Neural progenitor cell (in vitro differentiated cells): ENCODE measurements at regions not wholly inside any gene's neighbourhood (a gene's known extent, or its start where the extent isn't known, plus 50 kb on each side); places are given as distances from the start of the nearest gene placed in this dataset.

Experiments used
- DNase-seq: peaks from one replicate; pipeline ENCODE4 v3.0.0-alpha.2; 2016; ENCODE audit warnings: low spot score
- H2AFZ ChIP-seq: fragments of 200-600 bp; sonication (generic); replicated peaks from 2 replicates; pipeline ENCODE4 v1.6.1; 2016; ENCODE audit warnings: antibody characterized with exemption
- H3F3A ChIP-seq: fragments of 200-600 bp; sonication (generic); 2 replicates; pipeline ENCODE4 v1.6.1; 2016; ENCODE audit warnings: antibody characterized with exemption, low read depth
- H3K27ac ChIP-seq: fragments of 200-600 bp; sonication (generic); 2 replicates; pipeline ENCODE4 v1.5.1; 2016; ENCODE audit warnings: mild to moderate bottlenecking
- H3K27me3 ChIP-seq: fragments of 200-600 bp; sonication (generic); 2 replicates; pipeline ENCODE4 v1.6.1; 2016; ENCODE audit warnings: mild to moderate bottlenecking, moderate library complexity
- H3K36me3 ChIP-seq: fragments of 200-600 bp; sonication (generic); 2 replicates; pipeline ENCODE4 v1.5.1; 2016
- H3K4me1 ChIP-seq: fragments of 200-600 bp; sonication (generic); 2 replicates; pipeline ENCODE4 v1.6.1; 2016; ENCODE audit warnings: mixed run types
- H3K4me2 ChIP-seq: fragments of 200-600 bp; sonication (generic); 2 replicates; pipeline ENCODE4 v1.6.1; 2016
- H3K4me3 ChIP-seq: fragments of 200-600 bp; sonication (generic); 2 replicates; pipeline ENCODE4 v1.5.1; 2016
- H3K79me2 ChIP-seq: fragments of 200-600 bp; sonication (generic); 2 replicates; pipeline ENCODE4 v1.6.1; 2016; ENCODE audit warnings: low read depth
- H3K9ac ChIP-seq: fragments of 200-600 bp; sonication (generic); 2 replicates; pipeline ENCODE4 v1.6.1; 2016
- H3K9me3 ChIP-seq: fragments of 200-600 bp; sonication (generic); 2 replicates; pipeline ENCODE4 v1.5.1; 2016; ENCODE audit warnings: low read depth
- H4K20me1 ChIP-seq: fragments of 200-600 bp; sonication (generic); 2 replicates; pipeline ENCODE4 v1.6.1; 2016; ENCODE audit warnings: low read depth
- H3K27ac Mint-ChIP-seq: 3 replicates; pipeline ENCODE4 v1.8.0; 2021; ENCODE audit warnings: mixed read lengths
- H3K27me3 Mint-ChIP-seq: 2 replicates; pipeline ENCODE4 v1.8.0; 2022; ENCODE audit warnings: low read depth, mild to moderate bottlenecking, inconsistent platforms, moderate library complexity, mixed read lengths; ENCODE audit not compliant: insufficient read depth
- H3K36me3 Mint-ChIP-seq: 3 replicates; pipeline ENCODE4 v1.8.0; 2021; ENCODE audit warnings: mixed read lengths
- H3K4me1 Mint-ChIP-seq: 3 replicates; pipeline ENCODE4 v1.8.0; 2021; ENCODE audit warnings: mixed read lengths
- H3K4me3 Mint-ChIP-seq: 3 replicates; pipeline ENCODE4 v1.8.0; 2021; ENCODE audit warnings: mild to moderate bottlenecking, moderate library complexity, mixed read lengths
- H3K9me3 Mint-ChIP-seq: 3 replicates; pipeline ENCODE4 v1.8.0; 2020; ENCODE audit warnings: mixed read lengths
- CTCF ChIP-seq: fragments of 200-600 bp; sonication (generic); IDR thresholded peaks from 2 replicates; pipeline ENCODE4 v1.5.1; 2017; ENCODE audit warnings: antibody characterized with exemption, mild to moderate bottlenecking
- EZH2 ChIP-seq: fragments of 200-600 bp; sonication (generic); IDR thresholded peaks from 2 replicates; pipeline ENCODE4 v1.6.1; 2017; ENCODE audit warnings: antibody characterized with exemption, mild to moderate bottlenecking, moderate library complexity
- EZH2phosphoT487 ChIP-seq: fragments of 200-600 bp; sonication (generic); IDR thresholded peaks from 2 replicates; pipeline ENCODE4 v1.6.1; 2017; ENCODE audit warnings: antibody characterized with exemption

- H3K4me2 ChIP-seq: no peak overlapping the region
- H3F3A ChIP-seq: no peaks in the 10 kb centered on the region
- H3K9me3 ChIP-seq: no peaks in the 10 kb centered on the region
These were observed 405.9 kb downstream of the SHISA9 start for GRCh38 chr16:13307255-13307654.

DNA sequence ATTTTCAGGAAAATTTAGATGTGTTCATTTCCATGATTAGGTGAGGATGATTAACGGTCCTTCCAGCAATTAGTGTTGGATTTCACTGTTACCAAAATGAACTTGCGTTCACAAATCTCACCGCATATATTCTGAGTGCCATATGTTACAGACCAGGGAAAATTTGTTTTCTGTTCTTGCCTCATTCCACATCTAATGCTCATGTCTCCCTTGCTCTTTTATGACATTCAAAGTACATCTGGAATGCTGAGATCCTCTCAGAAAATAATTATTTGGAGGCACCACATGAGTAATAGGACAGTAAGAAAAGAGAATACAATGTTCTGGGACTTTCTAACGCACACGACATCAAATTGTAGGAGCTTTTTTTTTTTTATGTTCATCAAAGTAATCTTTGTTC is 406.5 kb downstream of the SHISA9 start:
- DNase-seq: no peak
- H3K4me1 ChIP-seq: no peaks in the 10 kb centered on the region
- H3K4me1 Mint-ChIP-seq: no peaks in the 10 kb centered on the region
- H2AFZ ChIP-seq: no peak overlapping the region
- H4K20me1 ChIP-seq: no peaks in the 10 kb centered on the region
- H3K9me3 ChIP-seq: no peaks in the 10 kb centered on the region
- H3K4me3 Mint-ChIP-seq: no peak overlapping the region
- no peaks in the 10 kb centered on the region for H3K36me3 ChIP-seq
- TF ChIP-seq EZH2 (no peak), CTCF (no peak), EZH2phosphoT487 (no peak)
- no peak overlapping the region for H3K27ac Mint-ChIP-seq
- H3K27me3 Mint-ChIP-seq: no peaks in the 10 kb centered on the region
- no peak overlapping the region for H3K9ac ChIP-seq
- no peaks in the 10 kb centered on the region for H3K36me3 Mint-ChIP-seq
- no peaks in the 10 kb centered on the region for H3K27me3 ChIP-seq
- no peak overlapping the region for H3K4me3 ChIP-seq
- no peak overlapping the region for H3K27ac ChIP-seq
- H3K79me2 ChIP-seq: no peaks in the 10 kb centered on the region
- H3K4me2 ChIP-seq: no peak overlapping the region
- H3K9me3 Mint-ChIP-seq: no peaks in the 10 kb centered on the region
- H3F3A ChIP-seq: no peaks in the 10 kb centered on the region

More at GRCh38 chr16:13307255-13307654, 405.9 kb downstream of the SHISA9 start:
- Histone ChIP-seq H3K4me1 (no peaks in the 10 kb centered on the region), H3K27me3 (no peaks in the 10 kb centered on the region), H4K20me1 (no peaks in the 10 kb centered on the region), H3K27ac (no peak overlapping the region), H3K36me3 (no peaks in the 10 kb centered on the region), H3K79me2 (no peaks in the 10 kb centered on the region), H3K4me3 (no peak overlapping the region), H3K9ac (no peak overlapping the region), H2AFZ (no peak overlapping the region)
- no peak for DNase-seq
- Mint-ChIP-seq H3K27ac (no peak overlapping the region), H3K4me1 (no peaks in the 10 kb centered on the region), H3K27me3 (no peaks in the 10 kb centered on the region), H3K36me3 (no peaks in the 10 kb centered on the region), H3K4me3 (no peak overlapping the region), H3K9me3 (no peaks in the 10 kb centered on the region)
- no peak for TF ChIP-seq EZH2
- no peak for TF ChIP-seq EZH2phosphoT487
- TF ChIP-seq CTCF: no peak

GRCh38 chr16:13312063-13312462 is 410.7 kb downstream of the SHISA9 start:
- Histone ChIP-seq H3K27ac (no peak overlapping the region), H3K9ac (no peak overlapping the region), H3F3A (no peaks in the 10 kb centered on the region), H2AFZ (no peak overlapping the region), H3K9me3 (no peaks in the 10 kb centered on the region), H3K4me2 (no peak overlapping the region), H3K4me1 (no peaks in the 10 kb centered on the region), H4K20me1 (no peaks in the 10 kb centered on the region), H3K79me2 (no peaks in the 10 kb centered on the region), H3K36me3 (no peaks in the 10 kb centered on the region), H3K27me3 (no peaks in the 10 kb centered on the region), H3K4me3 (no peak overlapping the region)
- no peak for TF ChIP-seq EZH2phosphoT487
- no peak for TF ChIP-seq CTCF
- TF ChIP-seq EZH2: no peak
- Mint-ChIP-seq H3K36me3 (no peaks in the 10 kb centered on the region), H3K4me1 (peaks cover 4% of the 10 kb centered on the region), H3K4me3 (no peak overlapping the region), H3K27me3 (no peaks in the 10 kb centered on the region), H3K27ac (no peak overlapping the region), H3K9me3 (no peaks in the 10 kb centered on the region)
- DNase-seq: no peak

- H3K4me3 ChIP-seq: no peak overlapping the region
- H3K4me3 Mint-ChIP-seq: no peak overlapping the region
- H3K27me3 Mint-ChIP-seq: no peaks in the 10 kb centered on the region
- H3K9me3 Mint-ChIP-seq: no peaks in the 10 kb centered on the region
- no peaks in the 10 kb centered on the region for H3K4me1 ChIP-seq
- no peak for TF ChIP-seq EZH2phosphoT487
- no peak for TF ChIP-seq CTCF
- TF ChIP-seq EZH2: no peak
- H3K79me2 ChIP-seq: no peaks in the 10 kb centered on the region
- DNase-seq: no peak
- H3K4me1 Mint-ChIP-seq: peaks cover 4% of the 10 kb centered on the region
- no peak overlapping the region for H3K27ac ChIP-seq
- no peak overlapping the region for H3K4me2 ChIP-seq
- H3K9ac ChIP-seq: no peak overlapping the region
- no peak overlapping the region for H3K27ac Mint-ChIP-seq
- H3F3A ChIP-seq: no peaks in the 10 kb centered on the region
- no peaks in the 10 kb centered on the region for H3K36me3 Mint-ChIP-seq
- no peak overlapping the region for H2AFZ ChIP-seq
- H3K27me3 ChIP-seq: no peaks in the 10 kb centered on the region
- no peaks in the 10 kb centered on the region for H3K36me3 ChIP-seq
- H4K20me1 ChIP-seq: no peaks in the 10 kb centered on the region
- no peaks in the 10 kb centered on the region for H3K9me3 ChIP-seq
These were observed 412.0 kb downstream of the SHISA9 start for GRCh38 chr16:13313351-13313750.
